Endodermal cell (in vitro differentiated cells): ENCODE measurements at regions not wholly inside any gene's neighbourhood (a gene's known extent, or its start where the extent isn't known, plus 50 kb on each side); places are given as distances from the start of the nearest gene placed in this dataset.

Experiments
- DNase-seq: peaks from one replicate; pipeline ENCODE4 v3.0.0-alpha.2; 2017
- H3K27ac ChIP-seq: 2 replicates; pipeline ENCODE4 v1.5.1; 2013; ENCODE audit warnings: mild to moderate bottlenecking, low read depth, low read length, moderate library complexity
- H3K27me3 ChIP-seq: 2 replicates; pipeline ENCODE4 v1.6.1; 2013; ENCODE audit warnings: mild to moderate bottlenecking, low read length, moderate library complexity; ENCODE audit not compliant: insufficient read depth, control insufficient read depth, poor library complexity, severe bottlenecking
- H3K36me3 ChIP-seq: 2 replicates; pipeline ENCODE4 v1.7.0; 2013; ENCODE audit warnings: mild to moderate bottlenecking, low read length, moderate library complexity; ENCODE audit not compliant: control insufficient read depth, insufficient read depth
- H3K4me1 ChIP-seq: one replicate; pipeline ENCODE4 v1.7.0; 2013; ENCODE audit warnings: low read length; ENCODE audit not compliant: control insufficient read depth, insufficient read depth
- H3K4me3 ChIP-seq: 2 replicates; pipeline ENCODE4 v1.5.1; 2013; ENCODE audit warnings: mild to moderate bottlenecking, low read length, moderate library complexity
- H3K9ac ChIP-seq: 2 replicates; pipeline ENCODE4 v1.6.1; 2013; ENCODE audit warnings: mild to moderate bottlenecking, low read length, moderate library complexity; ENCODE audit not compliant: poor library complexity, severe bottlenecking; ENCODE audit errors: extremely low read depth
- H3K9me3 ChIP-seq: 2 replicates; pipeline ENCODE4 v1.6.1; 2013; ENCODE audit warnings: mild to moderate bottlenecking, low read length, moderate library complexity; ENCODE audit not compliant: control insufficient read depth
- H3K27ac Mint-ChIP-seq: 2 replicates; pipeline ENCODE4 v1.8.0; 2020; ENCODE audit warnings: mixed read lengths
- H3K27me3 Mint-ChIP-seq: 2 replicates; pipeline ENCODE4 v1.8.0; 2021; ENCODE audit warnings: mild to moderate bottlenecking, mixed read lengths; ENCODE audit not compliant: insufficient read depth
- H3K36me3 Mint-ChIP-seq: 2 replicates; pipeline ENCODE4 v1.8.0; 2020; ENCODE audit warnings: low read depth, mixed read lengths
- H3K4me1 Mint-ChIP-seq: 2 replicates; pipeline ENCODE4 v1.8.0; 2020; ENCODE audit warnings: mixed read lengths
- H3K4me3 Mint-ChIP-seq: 2 replicates; pipeline ENCODE4 v1.8.0; 2020; ENCODE audit warnings: mild to moderate bottlenecking, moderate library complexity, mixed read lengths
- H3K9me3 Mint-ChIP-seq: 2 replicates; pipeline ENCODE4 v1.8.0; 2020; ENCODE audit warnings: mild to moderate bottlenecking, mixed read lengths
- CTCF ChIP-seq: fragments of 200-600 bp; sonication (generic); conservative IDR thresholded peaks from 2 replicates; pipeline ENCODE4 v1.5.0; 2021; ENCODE audit warnings: antibody characterized with exemption, mild to moderate bottlenecking
- WGBS, 2 experiments: methylation state at CpG; one replicate each; pipeline versions ENCODE4 v1.1.5 to v1.1.7; 2013; ENCODE audit warnings: missing lambda C conversion rate in 2 of 2, mixed read lengths in 1 of 2; ENCODE audit not compliant: insufficient coverage in 1 of 2, insufficient read length in 1 of 2; 5-methylcytosine and 5-hydroxymethylcytosine counted together

- H3K36me3 ChIP-seq: no peaks in the 10 kb centered on the region
- Mint-ChIP-seq H3K4me1 (no peaks in the 10 kb centered on the region), H3K36me3 (no peaks in the 10 kb centered on the region), H3K27me3 (no peaks in the 10 kb centered on the region), H3K4me3 (no peak overlapping the region), H3K27ac (no peak overlapping the region), H3K9me3 (no peaks in the 10 kb centered on the region)
- no peak overlapping the region for H3K4me3 ChIP-seq
- peak; percentile 66 for TF ChIP-seq CTCF
- no peak overlapping the region for H3K9ac ChIP-seq
- H3K9me3 ChIP-seq: no peaks in the 10 kb centered on the region
- no peaks in the 10 kb centered on the region for H3K27me3 ChIP-seq
- WGBS, 2 experiments: no CpG with 5 or more reads among the region's 1 CpG
- no peak overlapping the region for H3K27ac ChIP-seq
- H3K4me1 ChIP-seq: no peaks in the 10 kb centered on the region
- DNase-seq: no peak
These were observed 169.2 kb upstream of the CDH8 start for GRCh38 chr16:62205459-62205858.

GRCh38 chr16:62201911-62202310 is 165.7 kb upstream of the CDH8 start:
- Mint-ChIP-seq H3K27ac (no peak overlapping the region), H3K4me1 (no peaks in the 10 kb centered on the region), H3K36me3 (no peaks in the 10 kb centered on the region), H3K27me3 (no peaks in the 10 kb centered on the region), H3K4me3 (no peak overlapping the region), H3K9me3 (no peaks in the 10 kb centered on the region)
- Histone ChIP-seq H3K36me3 (no peaks in the 10 kb centered on the region), H3K27ac (no peak overlapping the region), H3K9me3 (no peaks in the 10 kb centered on the region), H3K4me1 (no peaks in the 10 kb centered on the region), H3K9ac (no peak overlapping the region), H3K4me3 (no peak overlapping the region), H3K27me3 (no peaks in the 10 kb centered on the region)
- peak; percentile 62 for DNase-seq
- WGBS, 2 experiments: 83 to 100% methylated on average over 3 to 8 of the region's 8 CpGs
- TF ChIP-seq CTCF: no peak

- no peaks in the 10 kb centered on the region for H3K36me3 ChIP-seq
- 22% methylated on average over 3 of the region's 3 CpGs; no CpG with 5 or more reads in 1 of the 2 experiments for WGBS, 2 experiments
- no peaks in the 10 kb centered on the region for H3K4me1 ChIP-seq
- H3K27me3 ChIP-seq: no peaks in the 10 kb centered on the region
- Mint-ChIP-seq H3K4me3 (no peak overlapping the region), H3K4me1 (peaks cover 4% of the 10 kb centered on the region), H3K36me3 (no peaks in the 10 kb centered on the region), H3K27ac (no peak overlapping the region), H3K9me3 (no peaks in the 10 kb centered on the region), H3K27me3 (no peaks in the 10 kb centered on the region)
- no peaks in the 10 kb centered on the region for H3K9me3 ChIP-seq
- H3K4me3 ChIP-seq: no peak overlapping the region
- no peak overlapping the region for H3K9ac ChIP-seq
- DNase-seq: no peak
- no peak overlapping the region for H3K27ac ChIP-seq
- peak; percentile 57 for TF ChIP-seq CTCF
These were observed 158.6 kb upstream of the CDH8 start for GRCh38 chr16:62194828-62195227.
